HG02943 (cell line): ENCODE measurements at regions not wholly inside any gene's neighbourhood (a gene's known extent, or its start where the extent isn't known, plus 50 kb on each side); places are given as distances from the start of the nearest gene placed in this dataset.

Experiments
- ATAC-seq: cut with Tn5 transposase; IDR thresholded peaks from one replicate; pipeline ENCODE4 v1.9.1; 2021; ENCODE audit warnings: mild to moderate bottlenecking, low read depth, moderate library complexity; ENCODE audit not compliant: unreplicated experiment

DNA sequence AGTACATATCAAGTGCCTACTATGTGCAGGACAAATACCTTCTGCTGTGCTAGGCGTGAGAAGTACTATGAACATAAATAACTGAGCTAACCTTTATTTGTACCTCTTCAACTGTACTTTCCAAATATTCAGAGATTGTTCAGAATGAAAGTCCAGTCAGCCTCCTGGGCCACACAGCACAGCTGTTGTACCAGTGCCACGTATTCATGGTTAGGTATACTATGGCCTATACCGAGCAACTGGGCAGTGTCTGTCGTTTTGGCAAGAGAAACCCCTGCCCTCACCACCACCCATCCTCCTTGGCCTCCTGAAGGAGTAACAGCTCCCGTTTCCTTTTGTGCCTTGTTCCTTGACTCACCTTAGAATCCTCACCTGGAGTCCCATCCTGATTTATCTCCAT lies 53.0 kb downstream of the RASSF10 start:
- no peak for ATAC-seq

DNA sequence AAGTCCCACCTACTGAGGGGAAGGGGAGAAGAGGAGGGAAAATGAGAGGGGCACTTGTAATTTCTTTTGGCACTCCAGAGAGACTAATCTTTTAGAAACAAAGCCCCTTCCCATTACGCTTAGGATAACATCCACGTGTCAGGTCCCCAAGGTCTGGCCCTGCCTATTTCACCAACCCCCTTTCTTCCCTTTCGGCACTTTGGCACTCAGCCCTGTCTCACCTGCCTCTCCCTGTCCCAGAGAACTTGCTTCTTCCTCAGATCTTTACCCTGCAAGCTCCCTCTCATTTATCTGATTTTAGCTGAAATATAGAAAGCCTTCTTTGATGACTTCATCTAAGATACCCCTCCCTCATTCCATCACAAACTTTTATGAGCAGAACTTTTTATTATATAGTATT lies 55.5 kb downstream of the RASSF10 start:
- ATAC-seq = no peak

DNA sequence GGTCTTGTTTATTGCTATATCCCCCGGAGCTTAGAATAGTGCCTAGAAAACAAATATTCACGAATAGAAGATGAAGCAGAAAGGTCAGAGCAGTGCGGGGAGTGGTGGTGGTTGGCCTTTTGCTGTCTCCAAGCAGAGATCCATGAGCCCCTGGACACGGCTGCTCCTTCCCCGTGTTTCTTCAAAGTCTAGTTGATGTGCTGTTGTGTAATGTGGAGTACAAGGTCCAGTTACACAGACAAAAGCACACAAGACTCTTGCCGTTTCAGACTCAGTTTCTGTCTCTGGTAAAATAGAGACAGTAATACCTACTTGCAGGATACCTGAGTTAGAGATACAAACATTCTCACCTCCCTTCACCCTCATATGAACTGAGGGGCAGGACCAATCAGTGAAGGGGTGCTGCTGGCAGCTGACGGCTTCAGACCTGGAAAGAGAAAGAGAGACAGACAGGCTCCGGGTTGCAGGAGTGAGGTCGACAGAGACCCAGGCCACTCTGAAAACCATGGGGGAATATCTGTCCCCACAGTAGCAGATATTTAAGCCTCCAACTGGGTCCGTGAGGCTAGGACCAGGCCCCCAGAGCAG lies 56.2 kb downstream of the RASSF10 start:
- ATAC-seq = no peak

DNA sequence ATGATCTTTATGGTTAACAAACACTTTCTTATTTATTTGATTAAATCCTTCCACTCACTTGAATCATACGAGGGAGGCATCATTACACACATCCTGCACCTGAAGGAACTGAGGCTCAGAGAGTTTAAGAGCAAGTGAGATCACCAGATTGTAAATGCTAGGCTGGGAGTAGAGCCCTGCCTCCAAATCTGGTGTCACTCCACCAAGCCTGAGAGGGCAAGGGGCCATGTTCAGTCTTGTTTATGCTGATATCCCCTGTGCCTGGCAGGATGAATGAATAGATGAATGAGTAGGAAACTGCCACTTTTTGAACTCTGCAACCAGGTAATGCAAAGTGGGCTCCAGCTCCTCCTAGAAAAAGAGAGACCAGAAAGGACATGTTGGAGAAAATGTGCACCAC lies 59.1 kb downstream of the RASSF10 start:
- no peak for ATAC-seq

DNA sequence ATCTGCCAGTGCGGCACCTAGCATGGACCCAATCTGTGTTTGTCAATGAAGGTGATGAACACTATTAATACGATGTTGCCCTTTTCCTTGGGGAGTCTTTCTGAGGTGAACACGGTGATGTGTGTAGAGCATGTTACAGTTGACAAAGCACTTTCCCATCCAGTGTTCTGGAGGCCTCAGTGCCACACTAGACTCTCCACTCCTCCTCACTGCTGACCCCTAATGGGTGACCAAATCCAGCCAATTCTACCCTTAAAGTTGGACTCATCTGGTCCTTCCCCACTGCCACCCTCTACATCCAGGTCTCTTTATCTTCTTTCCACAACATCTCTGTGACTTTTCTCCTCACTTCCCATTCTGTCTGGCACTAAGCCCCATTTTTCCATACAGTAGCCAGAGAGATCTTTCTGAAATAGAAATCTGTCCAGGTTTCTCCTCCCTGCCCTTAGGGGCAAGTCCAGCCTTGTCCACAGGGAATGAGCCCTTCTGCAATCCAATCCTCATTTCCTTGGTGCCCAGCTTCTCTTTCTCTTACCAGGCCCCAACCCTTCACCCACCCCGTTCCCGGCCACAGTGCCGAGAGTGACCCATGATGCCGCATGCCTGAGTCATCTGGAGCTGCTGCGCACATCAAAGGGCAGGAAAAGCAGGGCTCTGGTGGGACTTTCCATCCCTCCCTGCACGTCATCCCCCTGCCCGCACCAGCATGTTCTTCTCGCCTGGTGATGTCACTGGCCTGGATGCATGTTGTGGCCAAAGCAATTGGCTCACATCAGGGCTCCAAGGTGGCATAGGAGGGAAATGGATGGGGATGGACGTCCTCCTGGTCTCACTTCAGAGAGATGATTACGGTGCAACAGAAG lies 64.2 kb downstream of the RASSF10 start:
- ATAC-seq = no peak

DNA sequence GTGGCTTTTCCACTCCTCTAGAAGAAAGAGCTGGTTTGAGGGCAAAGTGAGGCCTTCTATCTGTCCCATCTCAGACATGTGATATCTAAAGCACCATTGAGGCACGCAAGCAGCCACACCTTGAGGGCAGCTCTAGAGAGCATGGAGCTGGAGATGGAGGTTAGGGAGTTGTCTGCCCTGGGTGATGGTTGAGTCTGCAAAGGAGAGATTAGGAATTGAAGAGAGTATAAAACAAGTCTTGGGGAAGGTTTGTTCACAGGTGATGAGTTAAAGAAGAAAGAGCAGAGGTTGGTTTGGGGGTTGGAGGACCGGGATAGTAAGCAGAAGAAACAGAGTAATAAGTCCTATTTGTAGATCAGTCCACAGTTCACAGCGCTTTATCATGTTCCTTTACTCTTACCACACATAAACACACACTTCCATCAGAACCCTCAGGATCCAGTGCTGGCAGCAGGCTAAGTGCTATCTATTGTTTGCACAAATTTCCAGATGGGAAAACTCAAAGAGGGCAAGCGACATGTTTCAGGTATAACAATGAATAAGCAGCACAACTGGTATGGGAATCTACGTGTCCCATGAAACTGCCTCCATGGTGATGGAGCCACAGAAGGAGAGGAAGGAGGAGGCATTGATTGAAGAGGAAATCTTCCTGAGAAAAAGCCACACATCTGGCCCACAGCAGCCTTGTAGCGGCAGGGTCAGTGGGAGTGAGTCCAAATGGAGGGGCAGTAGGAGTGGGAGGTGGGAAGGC lies 65.8 kb downstream of the RASSF10 start:
- ATAC-seq = no peak

DNA sequence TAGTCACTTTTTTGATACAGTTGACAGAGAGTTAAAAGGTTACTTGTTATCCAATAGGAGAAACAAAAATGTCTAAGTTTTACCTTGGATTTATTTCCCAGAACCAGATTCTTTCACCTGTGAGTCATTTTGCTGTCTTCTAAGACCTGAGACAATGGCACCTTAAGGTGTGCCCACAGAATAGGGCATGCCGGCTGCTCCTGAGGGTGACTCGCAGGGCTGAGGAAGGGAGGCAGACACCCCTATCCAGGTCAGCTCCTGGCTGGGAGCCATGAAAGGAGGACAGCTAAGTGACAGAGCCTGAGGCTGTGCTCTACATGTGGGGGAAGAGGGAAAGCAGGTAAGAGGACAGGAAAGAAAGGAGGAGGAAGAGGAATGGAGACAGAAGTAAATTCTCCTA lies 67.8 kb downstream of the RASSF10 start:
- ATAC-seq = no peak

DNA sequence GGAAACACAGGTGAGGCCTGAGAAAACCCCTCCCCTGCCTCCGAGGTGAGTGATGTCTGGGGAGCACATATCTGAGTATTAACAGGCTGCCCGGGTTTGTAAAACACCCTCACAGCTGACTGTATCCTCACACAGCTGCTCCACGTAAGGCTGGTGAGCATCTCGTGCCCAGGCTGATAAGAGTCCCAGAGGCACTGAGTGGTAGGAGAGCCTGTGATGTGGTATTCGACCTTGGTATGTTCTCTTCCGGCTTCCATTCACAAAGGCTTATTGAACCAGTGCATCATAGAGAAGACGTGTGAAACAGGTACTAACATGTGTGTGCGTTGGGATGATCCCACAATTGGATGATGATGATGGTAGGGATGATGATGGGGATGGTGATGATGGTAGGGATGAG lies 71.7 kb downstream of the RASSF10 start:
- no peak for ATAC-seq

DNA sequence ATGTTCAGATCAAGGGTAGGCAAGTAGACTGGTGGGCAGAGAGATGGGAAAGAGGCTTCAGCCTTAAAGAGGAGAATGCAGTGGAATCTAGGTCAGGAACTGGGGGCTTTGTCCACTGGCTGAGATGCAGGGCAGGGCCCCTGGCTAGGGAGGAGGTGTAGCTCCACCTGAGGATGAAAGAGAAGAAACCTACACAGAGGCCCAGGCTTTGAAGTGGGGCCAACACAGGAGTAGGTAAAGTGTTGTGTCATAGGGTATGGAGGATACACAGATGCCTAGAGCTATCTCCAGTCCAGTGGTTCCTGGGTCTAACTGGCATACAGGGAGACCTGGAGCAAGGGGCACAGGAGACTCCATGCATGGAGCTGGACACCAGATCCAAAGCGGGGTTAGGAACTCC lies 73.5 kb downstream of the RASSF10 start:
- ATAC-seq = no peak

DNA sequence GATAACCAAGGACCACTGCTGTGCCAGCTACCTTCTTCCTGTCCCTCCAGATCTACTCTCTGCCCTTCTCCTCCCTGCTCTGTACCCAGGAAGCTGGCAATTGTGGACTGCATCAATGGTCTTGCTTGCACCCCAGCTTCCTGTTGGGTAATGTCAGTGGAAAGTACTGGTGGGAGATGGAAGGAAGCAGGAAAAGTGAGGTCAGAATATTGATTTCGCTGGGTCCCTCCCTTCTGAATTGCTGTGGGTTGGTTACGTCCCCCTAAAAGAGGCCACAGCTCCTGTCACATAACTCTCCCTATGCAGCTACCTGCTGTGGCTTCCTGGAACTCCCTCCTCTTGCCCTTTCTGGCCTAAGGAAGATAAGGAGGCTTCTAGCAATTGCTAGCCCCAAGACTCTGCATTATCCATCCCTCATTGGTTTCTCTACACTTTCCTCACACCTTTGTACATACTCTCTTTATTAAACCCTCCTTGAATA lies 81.2 kb downstream of the RASSF10 start:
- ATAC-seq = no peak

DNA sequence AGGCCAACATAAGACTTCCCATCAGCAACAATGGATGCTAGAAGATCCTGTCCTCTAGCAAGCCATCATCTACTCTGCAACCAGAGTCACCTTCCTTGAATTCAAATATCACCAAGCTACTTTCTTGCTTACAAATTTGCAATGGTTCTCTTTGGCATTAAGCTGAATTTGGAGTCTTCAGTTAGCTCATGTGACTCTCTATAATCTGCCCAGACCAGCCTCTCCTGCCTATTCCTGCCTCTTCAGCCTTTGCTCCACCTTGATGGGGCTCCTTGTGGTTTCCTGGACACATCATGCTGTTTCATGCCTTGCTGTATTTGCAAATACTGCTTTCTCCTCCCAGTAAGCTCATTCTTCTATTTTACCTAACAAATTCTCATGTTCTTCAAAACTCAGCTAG lies 82.3 kb downstream of the RASSF10 start:
- no peak for ATAC-seq

DNA sequence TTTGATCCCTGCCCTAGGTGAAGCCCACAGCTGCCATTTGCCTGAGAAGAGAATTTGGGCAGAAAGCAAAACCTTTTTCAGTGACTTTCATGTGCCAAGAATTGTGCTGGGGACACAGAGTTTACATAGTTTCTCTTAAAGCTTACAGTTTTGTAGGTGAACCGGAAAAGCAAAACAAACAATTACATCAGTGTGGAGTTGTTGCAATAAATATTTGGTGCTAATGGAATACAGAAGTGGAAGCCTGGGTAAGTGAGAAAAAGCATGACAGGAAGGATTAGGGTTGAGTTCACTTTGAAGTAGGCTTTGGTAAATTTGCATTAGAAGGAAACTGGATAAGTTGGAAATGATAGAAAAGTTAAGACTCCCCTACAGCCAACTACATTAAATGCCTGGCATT lies 82.7 kb downstream of the RASSF10 start:
- ATAC-seq = no peak

DNA sequence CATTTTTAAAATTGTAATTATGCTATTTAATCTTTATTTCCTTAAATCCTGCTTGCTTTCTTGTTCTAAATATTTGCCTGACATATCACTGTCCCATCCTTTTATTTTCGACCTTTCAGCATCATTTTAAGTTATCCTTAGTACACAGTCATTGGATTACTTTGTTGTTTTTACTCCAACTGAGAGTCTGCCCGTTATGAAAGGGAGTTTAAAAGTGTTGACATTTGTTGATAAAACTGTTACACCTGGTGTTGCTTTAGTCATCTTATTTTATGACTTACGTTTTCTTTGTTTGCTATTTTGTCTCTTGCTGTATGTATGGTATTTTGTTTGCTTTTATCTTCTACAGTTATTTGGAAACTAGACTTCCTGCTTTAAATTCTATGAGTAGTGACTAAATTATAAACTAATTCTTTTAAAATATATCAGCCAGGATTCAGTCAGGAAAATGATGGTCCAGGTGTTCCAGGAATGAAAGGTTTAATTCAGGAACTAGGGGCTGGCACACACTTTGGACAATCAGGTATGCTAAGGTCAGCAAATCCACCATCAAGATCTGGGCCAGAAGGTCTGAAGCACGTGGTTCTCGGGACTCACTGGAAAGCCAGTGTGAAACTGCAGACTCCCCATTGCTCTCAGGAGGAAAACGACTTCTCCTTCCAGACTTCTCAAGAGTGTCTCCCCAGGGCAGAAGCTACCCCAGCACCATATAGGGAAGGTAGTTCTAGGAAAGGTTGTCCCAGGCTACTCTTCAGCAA lies 86.0 kb downstream of the RASSF10 start:
- ATAC-seq = no peak

DNA sequence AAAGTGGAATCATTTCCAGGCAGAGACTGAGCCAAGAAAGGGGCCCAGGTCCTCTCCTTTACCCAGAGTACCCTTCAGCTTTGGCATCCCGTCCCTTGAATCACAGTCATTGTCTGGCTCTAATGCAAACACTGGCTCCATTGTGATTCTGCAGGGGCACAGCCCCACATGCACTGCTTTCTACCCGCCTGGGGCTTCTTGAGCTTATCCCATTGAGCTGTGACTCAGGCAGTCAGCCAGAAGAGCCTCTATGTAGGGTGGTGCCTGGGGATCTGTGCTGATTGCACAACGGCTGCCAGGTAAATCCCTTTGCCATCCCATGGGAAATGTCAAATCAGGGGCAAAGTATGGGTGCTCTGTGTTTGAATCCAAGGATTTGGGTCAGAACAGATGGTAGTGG lies 88.9 kb downstream of the RASSF10 start:
- ATAC-seq = no peak

DNA sequence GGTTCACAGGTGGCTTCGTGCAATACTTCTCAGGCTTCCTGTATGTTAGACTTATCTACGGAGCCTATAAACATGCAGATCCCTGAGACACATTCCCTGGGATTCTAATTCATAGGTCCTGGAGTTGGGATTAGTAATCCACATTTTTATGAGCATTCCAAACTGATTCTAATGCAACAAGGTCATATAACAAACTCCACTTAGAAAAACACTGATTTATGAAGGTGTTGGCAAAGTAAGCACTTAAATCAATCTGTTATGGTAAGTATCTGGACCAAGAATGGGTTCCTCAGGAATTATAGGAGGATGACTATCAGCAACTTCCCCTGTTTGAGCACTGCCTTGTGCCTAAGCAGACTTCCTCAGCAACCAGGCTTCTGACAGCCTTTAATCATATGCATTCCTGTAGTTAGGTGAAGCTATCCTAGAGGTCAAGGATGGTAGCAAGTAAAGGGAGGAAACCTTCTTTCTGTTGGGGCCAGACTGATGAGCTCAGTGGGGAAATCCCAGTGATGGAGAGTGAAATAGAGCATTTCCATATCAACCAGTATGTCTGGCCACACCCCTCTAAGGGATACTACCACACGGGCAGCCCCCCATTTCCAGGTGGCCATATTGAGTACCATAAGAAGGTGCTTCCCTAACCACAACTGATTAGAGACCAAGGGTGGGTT lies 89.6 kb downstream of the RASSF10 start:
- ATAC-seq = no peak

DNA sequence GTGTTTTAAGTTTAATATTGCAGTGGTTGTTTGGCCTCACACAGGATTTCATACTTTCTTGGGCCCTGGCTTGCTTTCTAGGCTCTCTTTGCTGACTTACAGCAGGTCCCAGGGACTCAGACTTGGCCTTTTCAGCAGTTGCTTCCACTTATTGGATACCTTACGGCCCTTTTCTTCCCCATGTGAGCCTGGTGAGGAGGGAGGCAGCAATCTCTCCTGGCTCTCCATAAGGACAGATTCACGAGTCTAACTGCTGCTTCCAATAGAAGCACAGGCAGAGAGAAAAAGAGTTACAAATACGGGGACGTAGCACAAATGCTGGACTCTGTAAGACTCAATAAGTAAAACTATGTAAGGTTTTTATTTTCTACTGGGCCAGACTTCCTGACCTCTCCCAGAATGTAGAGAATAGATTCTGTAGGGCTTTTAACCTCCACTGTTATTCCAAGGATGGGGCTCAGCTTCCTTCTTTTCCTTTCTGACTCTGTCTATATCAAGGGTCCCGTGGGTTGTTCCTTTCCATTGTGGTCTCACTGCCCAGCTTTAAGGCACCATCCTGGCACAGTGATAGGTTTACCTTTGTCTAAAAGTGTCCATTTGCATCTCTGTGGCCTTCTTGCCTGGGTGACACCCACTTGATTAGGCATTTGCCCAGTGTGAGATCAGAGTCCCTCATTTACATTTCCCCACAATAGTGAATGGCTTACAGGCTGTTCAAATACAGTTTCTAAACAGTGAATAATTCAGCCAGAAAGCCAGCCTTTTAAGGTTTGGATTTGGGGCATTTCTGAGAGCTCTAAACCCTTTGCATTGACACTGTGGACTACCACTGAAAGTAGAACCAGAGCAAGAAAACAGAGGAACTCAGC lies 92.8 kb downstream of the RASSF10 start:
- ATAC-seq = peak; percentile 50

DNA sequence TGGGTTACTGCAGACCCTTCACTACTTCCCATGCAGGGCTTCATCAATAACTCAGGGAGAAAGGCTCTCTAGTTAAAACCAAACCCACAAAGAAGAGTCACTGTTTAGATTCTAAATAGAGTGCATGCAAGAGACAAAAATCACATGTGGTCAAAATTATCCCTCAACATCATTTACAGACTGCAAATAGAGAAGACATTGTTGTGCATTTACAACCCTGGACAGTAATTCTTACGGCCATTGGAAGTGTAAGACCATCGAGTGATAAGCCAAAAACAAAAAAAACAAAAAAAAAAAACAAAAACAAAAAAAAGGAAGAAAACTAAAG lies 93.4 kb downstream of the RASSF10 start:
- no peak for ATAC-seq

DNA sequence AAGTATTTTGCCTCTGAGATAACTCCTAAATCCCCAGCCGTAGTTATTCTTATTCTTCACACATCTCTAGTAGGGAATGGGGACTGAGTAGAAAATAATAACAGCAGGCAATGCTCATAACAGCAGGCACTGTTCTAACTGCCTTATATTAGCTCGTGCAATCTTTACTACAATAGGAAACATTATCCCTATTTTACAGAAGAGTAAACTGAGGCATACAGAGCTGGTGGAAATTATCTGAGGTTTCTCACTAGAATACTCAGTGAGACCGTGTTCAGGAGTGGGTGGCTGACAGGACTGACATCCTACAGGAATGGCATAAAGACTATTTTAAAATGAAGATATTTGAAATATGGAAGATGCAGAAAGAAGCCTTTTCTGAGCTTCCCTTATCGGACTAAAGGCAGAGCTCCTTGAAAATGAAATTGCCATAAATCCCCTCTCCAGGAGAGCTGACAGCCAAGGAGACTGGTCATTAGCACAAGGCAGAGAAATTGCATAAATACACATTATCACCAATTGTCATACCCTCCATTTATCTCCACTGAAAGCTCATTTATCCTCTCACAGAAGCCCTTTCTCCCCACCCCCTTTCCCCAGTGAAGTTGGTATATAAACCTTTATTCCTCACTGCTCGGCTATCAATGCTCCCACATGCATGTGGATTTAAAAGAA lies 93.9 kb downstream of the RASSF10 start:
- ATAC-seq = no peak
